A549 (cell line): ENCODE measurements at regions not wholly inside any gene's neighbourhood (a gene's known extent, or its start where the extent isn't known, plus 50 kb on each side); places are given as distances from the start of the nearest gene placed in this dataset.

ENCODE experiments used
- ATAC-seq, 2 experiments: fragments of 200-7000 bp in 1 of 2; fragments of >200 bp in 1 of 2; cut with Nextera tagmentation in 1 of 2; cut with Tn5 transposase in 1 of 2; 3 replicates each; pipeline versions ENCODE4 v1.8.0 to v1.9.1; 2018 to 2020; ENCODE audit warnings: mild to moderate bottlenecking in 1 of 2, moderate library complexity in 1 of 2
- CTCF ChIA-PET: fragments of 300-600 bp; sonication (Branson Sonifier 250); formaldehyde crosslinking; extraction: SDS; loops from one replicate; lab custom pipeline; 2021; ENCODE audit warnings: antibody characterized with exemption, inconsistent platforms; lab: Yijun Ruan, JAX
- POLR2A ChIA-PET: fragments of 350-600 bp; formaldehyde crosslinking; extraction: SDS; loops from one replicate; lab custom pipeline; 2021; ENCODE audit warnings: antibody characterized with exemption, inconsistent platforms; lab: Yijun Ruan, JAX
- DNase-seq, 2 experiments: peaks; one replicate each; pipeline versions ENCODE4 v3.0.0 to v3.0.0-alpha.2; 2011 to 2016; ENCODE audit warnings: low read depth in 1 of 2, low spot score in 1 of 2
- FAIRE-seq: peaks from 2 replicates; lab custom pipeline; 2011; peaks lifted over from hg19 to GRCh38; lab: Jason Lieb, UNC
- H3K27ac ChIP-seq, 2 experiments: fragments of >200 bp; sonication (Bioruptor Twin); formaldehyde crosslinking; 3 replicates each; pipeline ENCODE4 v1.5.1; 2016 to 2017
- H3K4me1 ChIP-seq: fragments of >200 bp; sonication (Bioruptor Twin); formaldehyde crosslinking; 3 replicates; pipeline ENCODE4 v1.6.1; 2016
- H3K4me2 ChIP-seq: fragments of >200 bp; sonication (Bioruptor Twin); formaldehyde crosslinking; 3 replicates; pipeline ENCODE4 v1.6.1; 2016
- H3K4me3 ChIP-seq: fragments of >200 bp; sonication (Bioruptor Twin); formaldehyde crosslinking; 3 replicates; pipeline ENCODE4 v1.5.1; 2016
- H3K9me3 ChIP-seq: fragments of >200 bp; sonication (Bioruptor Twin); formaldehyde crosslinking; 3 replicates; pipeline ENCODE4 v1.6.1; 2016
- ATOH8 ChIP-seq: fragments of 250-450 bp; sonication (Bioruptor Pico); IDR thresholded peaks from 2 replicates; pipeline ENCODE4 v1.5.0; 2020; ENCODE audit warnings: low read depth, mild to moderate bottlenecking, moderate library complexity
- CBX8 ChIP-seq: fragments of 200-600 bp; sonication (generic); IDR thresholded peaks from 2 replicates; pipeline ENCODE4 v1.6.1; 2016
- CEBPB ChIP-seq, 2 experiments: fragments of >200 bp in 1 of 2; sonication (Bioruptor Twin) in 1 of 2; formaldehyde crosslinking in 1 of 2; IDR thresholded peaks; 2 replicates each; pipeline ENCODE4 v1.6.1; 2012 to 2016
- CTCF ChIP-seq: fragments of >200 bp; sonication (Bioruptor Twin); formaldehyde crosslinking; IDR thresholded peaks from 3 replicates; pipeline ENCODE4 v1.5.1; 2016
- EHF ChIP-seq: fragments of 250-450 bp; sonication (Bioruptor Pico); IDR thresholded peaks from 2 replicates; pipeline ENCODE4 v1.5.0; 2020; ENCODE audit warnings: mild to moderate bottlenecking
- EHMT2 ChIP-seq: fragments of 200-600 bp; sonication (generic); IDR thresholded peaks from 2 replicates; pipeline ENCODE4 v1.6.1; 2016; ENCODE audit warnings: antibody characterized with exemption, low read depth, mild to moderate bottlenecking, moderate library complexity
- ESRRA ChIP-seq: fragments of 150-350 bp; IDR thresholded peaks from 2 replicates; pipeline ENCODE4 v1.6.1; 2014; ENCODE audit warnings: mild to moderate bottlenecking, low read length, borderline replicate concordance
- GATA3 ChIP-seq: IDR thresholded peaks from 2 replicates; pipeline ENCODE4 v1.6.1; 2012; ENCODE audit warnings: borderline replicate concordance
- HDAC2 ChIP-seq: fragments of 200-600 bp; sonication (generic); IDR thresholded peaks from 2 replicates; pipeline ENCODE4 v1.6.1; 2016
- HES2 ChIP-seq: fragments of >200 bp; sonication (Bioruptor Twin); formaldehyde crosslinking; IDR thresholded peaks from 2 replicates; pipeline ENCODE4 v1.6.1; 2016
- HEYL ChIP-seq: fragments of 250-450 bp; sonication (Bioruptor Pico); IDR thresholded peaks from 2 replicates; pipeline ENCODE4 v1.8.0; 2021; ENCODE audit warnings: mild to moderate bottlenecking, moderate library complexity
- HOXB13 ChIP-seq: fragments of 250-450 bp; sonication (Bioruptor Pico); IDR thresholded peaks from 2 replicates; pipeline ENCODE4 v1.5.0; 2020; ENCODE audit warnings: low read depth, mild to moderate bottlenecking, moderate library complexity
- HOXB5 ChIP-seq: fragments of 250-450 bp; sonication (Bioruptor Pico); IDR thresholded peaks from 2 replicates; pipeline ENCODE4 v1.5.0; 2020; ENCODE audit warnings: mild to moderate bottlenecking, moderate library complexity
- JUN ChIP-seq, 2 experiments: fragments of >200 bp; sonication (Bioruptor Twin); formaldehyde crosslinking; IDR thresholded peaks; 2 replicates in 1 of 2; 3 replicates in 1 of 2; pipeline ENCODE4 v1.6.1; 2016 to 2017
- JUNB ChIP-seq: fragments of >200 bp; sonication (Bioruptor Twin); formaldehyde crosslinking; IDR thresholded peaks from 2 replicates; pipeline ENCODE4 v1.6.1; 2016
- KDM5A ChIP-seq: fragments of 200-600 bp; sonication (generic); IDR thresholded peaks from 2 replicates; pipeline ENCODE4 v1.6.1; 2016; ENCODE audit warnings: antibody characterized with exemption, mild to moderate bottlenecking
- MAFK ChIP-seq: fragments of 450-650 bp; IDR thresholded peaks from 2 replicates; pipeline ENCODE4 v1.6.1; 2014; ENCODE audit not compliant: partially characterized antibody
- NR3C1 ChIP-seq: fragments of >200 bp; sonication (Bioruptor Twin); formaldehyde crosslinking; IDR thresholded peaks from 3 replicates; pipeline ENCODE4 v1.6.1; 2017
- RNF2 ChIP-seq: fragments of 200-600 bp; sonication (generic); IDR thresholded peaks from 2 replicates; pipeline ENCODE4 v1.6.1; 2016; ENCODE audit warnings: low read depth, mild to moderate bottlenecking, antibody characterized with exemption, moderate library complexity, borderline replicate concordance
- TFCP2L1 ChIP-seq: fragments of 250-450 bp; sonication (Bioruptor Pico); IDR thresholded peaks from 2 replicates; pipeline ENCODE4 v1.5.0; 2021; ENCODE audit warnings: mild to moderate bottlenecking
- USF2 ChIP-seq: fragments of 450-650 bp; IDR thresholded peaks from 2 replicates; pipeline ENCODE4 v1.6.1; 2014; ENCODE audit warnings: antibody characterized with exemption
- ZNF302 ChIP-seq: fragments of 250-450 bp; sonication (Bioruptor Pico); IDR thresholded peaks from 2 replicates; pipeline ENCODE4 v1.9.0; 2021; ENCODE audit warnings: inconsistent platforms, mild to moderate bottlenecking, moderate library complexity
- WGBS: methylation state at CpG from one replicate; pipeline ENCODE4 v1.1.6; 2017; ENCODE audit errors: missing lambda C conversion rate; 5-methylcytosine and 5-hydroxymethylcytosine counted together
- TF ChIP-seq, protein P1 (sequence below): fragments of 150-350 bp; IDR thresholded peaks from 2 replicates; pipeline ENCODE4 v1.6.1; 2014; ENCODE audit warnings: low read depth, mild to moderate bottlenecking, low read length

- TF ChIP-seq EHF (0 out of 2 replicates have a peak, but pooled peaks have one; percentile 30), HDAC2 (no peak), HES2 (peak; percentile 76), MAFK (peak; percentile 42), JUN (IDR thresholded peaks at IDR 0.05) (peak; percentile 95 to 96), CEBPB (IDR thresholded peaks at IDR 0.05) (peak; percentile 85 to 89), ATOH8 (CRISPR knock-in tag) (no peak), JUNB (peak; percentile 74; the same call in 1 of the 2 replicates), ZNF302 (CRISPR knock-in tag) (no peak), KDM5A (no peak), HOXB13 (CRISPR knock-in tag) (no peak), RNF2 (no peak), HOXB5 (CRISPR knock-in tag) (no peak), ESRRA (0 out of 2 replicates have a peak, but pooled peaks have one; percentile 35), USF2 (no peak), CBX8 (no peak)
- TF ChIP-seq, protein P1, sequence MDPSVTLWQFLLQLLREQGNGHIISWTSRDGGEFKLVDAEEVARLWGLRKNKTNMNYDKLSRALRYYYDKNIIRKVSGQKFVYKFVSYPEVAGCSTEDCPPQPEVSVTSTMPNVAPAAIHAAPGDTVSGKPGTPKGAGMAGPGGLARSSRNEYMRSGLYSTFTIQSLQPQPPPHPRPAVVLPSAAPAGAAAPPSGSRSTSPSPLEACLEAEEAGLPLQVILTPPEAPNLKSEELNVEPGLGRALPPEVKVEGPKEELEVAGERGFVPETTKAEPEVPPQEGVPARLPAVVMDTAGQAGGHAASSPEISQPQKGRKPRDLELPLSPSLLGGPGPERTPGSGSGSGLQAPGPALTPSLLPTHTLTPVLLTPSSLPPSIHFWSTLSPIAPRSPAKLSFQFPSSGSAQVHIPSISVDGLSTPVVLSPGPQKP = no peak
These were observed 64.2 kb upstream of the CPEB4 start (continued) for GRCh38 chr5:173823721-173824567.

- peak overlapping the region; percentile 85 to 91 for H3K27ac ChIP-seq
- POLR2A ChIA-PET = interaction anchor here (1.9 kb wide), 1 partner anchor 59 kb away, joined by 7 read pairs; no protein-coding TSS in a partner anchor
- peaks cover 69% of the 10 kb centered on the region for H3K4me1 ChIP-seq
- 84% methylated on average over 13 of the region's 13 CpGs for WGBS
- peaks cover 14% of the 10 kb centered on the region for H3K9me3 ChIP-seq
- TF ChIP-seq CBX8 = no peak
- TF ChIP-seq GATA3 = no peak
- no peak for TF ChIP-seq TFCP2L1 (CRISPR knock-in tag)
- TF ChIP-seq HEYL = no peak
- no peak for TF ChIP-seq EHMT2
- no peak for TF ChIP-seq ESRRA
- TF ChIP-seq NR3C1 = no peak
- no peak for TF ChIP-seq CTCF
- no peak for TF ChIP-seq EHF
- TF ChIP-seq, all 56 proteins: peak for 0
- FAIRE-seq (no peak), DNase-seq (peak in 1 of 2 experiments; percentile 20), ATAC-seq (peak in 1 of 2 experiments; percentile 8; a peak in 1 of 6 replicates)
- CTCF ChIA-PET = interaction anchor here (1.0 to 1.7 kb wide), 4 partner anchors 10 to 234 kb away, joined by 3 to 5 read pairs (median 4); no protein-coding TSS in a partner anchor
- Histone ChIP-seq H3K4me3 (no peak overlapping the region), H3K4me2 (peak overlapping the region; percentile 76)
These were observed 62.8 kb upstream of the CPEB4 start for GRCh38 chr5:173825215-173825865.
